HEK293 (cell line): ENCODE measurements at regions not wholly inside any gene's neighbourhood (a gene's known extent, or its start where the extent isn't known, plus 50 kb on each side); places are given as distances from the start of the nearest gene placed in this dataset.

ENCODE experiments used
- CTCF ChIP-seq: fragments of 450-650 bp; formaldehyde crosslinking; IDR thresholded peaks from 2 replicates; pipeline ENCODE4 v1.5.1; 2016; ENCODE audit warnings: missing biosample characterization, missing genetic modification characterization
- KLF1 ChIP-seq: fragments of 450-650 bp; formaldehyde crosslinking; IDR thresholded peaks from 2 replicates; pipeline ENCODE4 v1.5.1; 2016; ENCODE audit warnings: missing biosample characterization, missing genetic modification characterization
- KLF10 ChIP-seq: fragments of 450-650 bp; IDR thresholded peaks from 2 replicates; pipeline ENCODE4 v1.5.1; 2018; ENCODE audit warnings: missing biosample characterization, mild to moderate bottlenecking, missing genetic modification characterization
- REST ChIP-seq: fragments of 450-650 bp; formaldehyde crosslinking; IDR thresholded peaks from 2 replicates; pipeline ENCODE4 v1.5.1; 2016; ENCODE audit warnings: missing biosample characterization, missing genetic modification characterization
- ZFP3 ChIP-seq: fragments of 450-650 bp; formaldehyde crosslinking; IDR thresholded peaks from 2 replicates; pipeline ENCODE4 v1.5.1; 2016; ENCODE audit warnings: low read depth, missing biosample characterization, missing genetic modification characterization
- ZNF184 ChIP-seq: fragments of 450-650 bp; IDR thresholded peaks from 2 replicates; pipeline ENCODE4 v1.5.1; 2018; ENCODE audit warnings: missing biosample characterization, mild to moderate bottlenecking, missing genetic modification characterization
- ZNF214 ChIP-seq: fragments of 450-650 bp; formaldehyde crosslinking; IDR thresholded peaks from 2 replicates; pipeline ENCODE4 v1.5.1; 2017; ENCODE audit warnings: missing biosample characterization, mild to moderate bottlenecking, missing genetic modification characterization, borderline replicate concordance
- ZNF302 ChIP-seq: fragments of 450-650 bp; formaldehyde crosslinking; IDR thresholded peaks from 2 replicates; pipeline ENCODE4 v1.5.1; 2016; ENCODE audit warnings: missing biosample characterization, missing genetic modification characterization, low read depth
- ZNF366 ChIP-seq: fragments of 450-650 bp; formaldehyde crosslinking; conservative IDR thresholded peaks from 2 replicates; pipeline ENCODE4 v1.5.1; 2016; ENCODE audit warnings: missing biosample characterization, missing genetic modification characterization
- ZSCAN30 ChIP-seq: fragments of 450-650 bp; IDR thresholded peaks from 2 replicates; pipeline ENCODE4 v1.5.1; 2018; ENCODE audit warnings: missing biosample characterization, mild to moderate bottlenecking, missing genetic modification characterization, moderate library complexity

- no peak for TF ChIP-seq ZFP3 (tag by site-specific recombination)
- no peak for TF ChIP-seq KLF1 (tag by site-specific recombination)
- no peak for TF ChIP-seq CTCF (tag by site-specific recombination)
- no peak for TF ChIP-seq REST (tag by site-specific recombination)
- TF ChIP-seq ZNF302 (tag by site-specific recombination): no peak
- TF ChIP-seq ZNF214: no peak
- TF ChIP-seq ZNF184 (tag by site-specific recombination): no peak
- no peak for TF ChIP-seq ZSCAN30 (tag by site-specific recombination)
- TF ChIP-seq KLF10 (tag by site-specific recombination): no peak
- TF ChIP-seq ZNF366 (tag by site-specific recombination): no peak
Observed at GRCh38 chr10:125231813-125232475, 71.6 kb upstream of the CTBP2 start.
